GM12878 (cell line): ENCODE measurements at regions not wholly inside any gene's neighbourhood (a gene's known extent, or its start where the extent isn't known, plus 50 kb on each side); places are given as distances from the start of the nearest gene placed in this dataset.

Experiments
- ATAC-seq: fragments of 200-7000 bp; cut with Tn5 transposase; 3 replicates; pipeline ENCODE4 v1.9.1; 2020; ENCODE audit warnings: mild to moderate bottlenecking, moderate library complexity
- BruUV-seq: library from RNA; stranded (reverse); fragments of 400-500 nt; replicated peaks from 2 replicates; lab custom pipeline; 2021; lab: Mats Ljungman, UMichigan
- CTCF ChIA-PET: fragments of 300-600 bp; sonication (Branson Sonifier 250); formaldehyde crosslinking; extraction: SDS; loops from one replicate; lab custom pipeline; 2021; ENCODE audit warnings: inconsistent platforms; lab: Yijun Ruan, JAX
- POLR2A ChIA-PET: fragments of 350-600 bp; formaldehyde crosslinking; extraction: SDS; loops from one replicate; lab custom pipeline; 2021; ENCODE audit warnings: inconsistent platforms; lab: Charles Lee
- RAD21 ChIA-PET: fragments of 300-600 bp; sonication (Branson Sonifier 250); formaldehyde crosslinking; loops from one replicate; lab custom pipeline; 2023; ENCODE audit warnings: antibody characterized with exemption; ENCODE audit not compliant: unreplicated experiment; lab: Charles Lee
- SMC1A ChIA-PET: fragments of 300-600 bp; sonication (Branson Sonifier 250); formaldehyde crosslinking; loops from one replicate; lab custom pipeline; 2023; ENCODE audit not compliant: unreplicated experiment, uncharacterized antibody; lab: Charles Lee
- DNase-seq: peaks from one replicate; pipeline ENCODE4 v3.0.0-alpha.2; 2011; ENCODE audit warnings: low read depth, low spot score
- FAIRE-seq: peaks from 3 replicates; lab custom pipeline; 2011; peaks lifted over from hg19 to GRCh38; lab: Jason Lieb, UNC
- H2AFZ ChIP-seq: 2 replicates; pipeline ENCODE4 v1.6.0; 2011; ENCODE audit warnings: low read depth, low read length, control low read depth; ENCODE audit not compliant: control insufficient read depth
- H3K27ac ChIP-seq: 2 replicates; pipeline ENCODE4 v1.5.1; 2011; ENCODE audit warnings: control low read depth; ENCODE audit not compliant: control insufficient read depth, insufficient read depth
- H3K27me3 ChIP-seq, 2 experiments: replicated peaks in 1 of 2; 2 replicates each; pipeline versions ENCODE4 v1.6.0 to v1.6.1; 2011; ENCODE audit warnings: low read length in 1 of 2; ENCODE audit not compliant: control insufficient read depth in 2 of 2, insufficient read depth in 2 of 2
- H3K36me3 ChIP-seq, 2 experiments: 2 replicates each; pipeline ENCODE4 v1.5.1; 2011; ENCODE audit warnings: low read length in 1 of 2; ENCODE audit not compliant: control insufficient read depth in 2 of 2, insufficient read depth in 2 of 2
- H3K4me1 ChIP-seq: 2 replicates; pipeline ENCODE4 v1.6.1; 2011; ENCODE audit warnings: mild to moderate bottlenecking, low read length, moderate library complexity, mixed read lengths; ENCODE audit not compliant: control insufficient read depth, insufficient read depth
- H3K4me2 ChIP-seq: 2 replicates; pipeline ENCODE4 v1.6.0; 2011; ENCODE audit warnings: control low read depth; ENCODE audit not compliant: control insufficient read depth, insufficient read depth
- H3K4me3 ChIP-seq: fragments of 200-600 bp; sonication (generic); 2 replicates; pipeline ENCODE4 v1.5.1; 2016
- H3K79me2 ChIP-seq: 2 replicates; pipeline ENCODE4 v1.6.0; 2011; ENCODE audit warnings: low read length; ENCODE audit not compliant: control insufficient read depth, insufficient read depth
- H3K9ac ChIP-seq: 2 replicates; pipeline ENCODE4 v1.8.0; 2011; ENCODE audit warnings: low read length, control low read depth, mixed read lengths; ENCODE audit not compliant: control insufficient read depth, insufficient read depth
- H3K9me3 ChIP-seq: replicated peaks from 3 replicates; pipeline ENCODE4 v1.5.1; 2011; ENCODE audit warnings: mild to moderate bottlenecking, low read length; ENCODE audit not compliant: control insufficient read depth, insufficient read depth
- H4K20me1 ChIP-seq: 2 replicates; pipeline ENCODE4 v1.6.0; 2011; ENCODE audit not compliant: control insufficient read depth, insufficient read depth
- CREB1 ChIP-seq: IDR thresholded peaks from 2 replicates; pipeline ENCODE4 v1.6.1; 2012; ENCODE audit warnings: low read depth, mild to moderate bottlenecking, inconsistent platforms
- HCFC1 ChIP-seq: fragments of 150-350 bp; IDR thresholded peaks from 2 replicates; pipeline ENCODE4 v1.6.1; 2014; ENCODE audit warnings: low read length
- HDAC2 ChIP-seq: fragments of 200-600 bp; sonication (generic); IDR thresholded peaks from 2 replicates; pipeline ENCODE4 v1.6.1; 2017
- IKZF1 ChIP-seq: fragments of 450-650 bp; conservative IDR thresholded peaks from 2 replicates; pipeline ENCODE4 v1.6.1; 2017; ENCODE audit warnings: antibody characterized with exemption, mild to moderate bottlenecking
- LARP7 ChIP-seq: fragments of 450-650 bp; IDR thresholded peaks from 2 replicates; pipeline ENCODE4 v1.6.1; 2017; ENCODE audit warnings: mild to moderate bottlenecking
- NFYA ChIP-seq: IDR thresholded peaks from 2 replicates; pipeline ENCODE4 v1.6.1; 2011; ENCODE audit warnings: low read depth, mild to moderate bottlenecking, low read length, improper control_type of control experiment, borderline replicate concordance
- NFYB ChIP-seq: IDR thresholded peaks from 2 replicates; pipeline ENCODE4 v1.6.1; 2011; ENCODE audit warnings: low read depth, mild to moderate bottlenecking, low read length, improper control_type of control experiment, moderate library complexity; ENCODE audit not compliant: insufficient read depth
- NR2F1 ChIP-seq: fragments of 450-650 bp; conservative IDR thresholded peaks from 2 replicates; pipeline ENCODE4 v1.6.1; 2017; ENCODE audit warnings: mild to moderate bottlenecking
- NRF1 ChIP-seq: conservative IDR thresholded peaks from 2 replicates; pipeline ENCODE4 v1.6.1; 2011; ENCODE audit warnings: mild to moderate bottlenecking, low read depth, low read length, improper control_type of control experiment
- RELB ChIP-seq: fragments of 450-650 bp; IDR thresholded peaks from 2 replicates; pipeline ENCODE4 v1.6.1; 2017; ENCODE audit warnings: low read depth, mild to moderate bottlenecking, moderate library complexity
- RUNX3 ChIP-seq: IDR thresholded peaks from 2 replicates; pipeline ENCODE4 v1.6.1; 2012; ENCODE audit warnings: low read length, inconsistent platforms
- SRF ChIP-seq, 2 experiments: IDR thresholded peaks; 2 replicates each; pipeline ENCODE4 v1.6.1; 2011; ENCODE audit warnings: low read depth in 2 of 2, low read length in 2 of 2, mild to moderate bottlenecking in 1 of 2, moderate library complexity in 1 of 2
- SUPT20H ChIP-seq: IDR thresholded peaks from 2 replicates; pipeline ENCODE4 v1.6.1; 2011; ENCODE audit warnings: low read depth, mild to moderate bottlenecking, low read length, moderate library complexity, borderline replicate concordance; ENCODE audit not compliant: control insufficient read depth
- ZBTB11 ChIP-seq: fragments of 450-650 bp; formaldehyde crosslinking; IDR thresholded peaks from 2 replicates; pipeline ENCODE4 v1.5.0; 2022; ENCODE audit warnings: mild to moderate bottlenecking, missing genetic modification characterization
- ZNF24 ChIP-seq: fragments of 450-650 bp; IDR thresholded peaks from 2 replicates; pipeline ENCODE4 v1.6.1; 2017; ENCODE audit warnings: antibody characterized with exemption, mild to moderate bottlenecking
- ZSCAN29 ChIP-seq: fragments of 450-650 bp; IDR thresholded peaks from 2 replicates; pipeline ENCODE4 v1.6.1; 2017; ENCODE audit warnings: mild to moderate bottlenecking, moderate library complexity
- in situ Hi-C: fragments of 300-500 bp; cut with MboI; formaldehyde crosslinking; loops from 9 replicates; pipeline ENCODE4 v1.14.3; 2018; ENCODE audit warnings: mixed read lengths
- intact Hi-C: fragments of 100-400 bp; cut with micrococcal nuclease; formaldehyde crosslinking; loops from one replicate; pipeline ENCODE4 v1.14.2; 2022; ENCODE audit not compliant: unreplicated experiment
- TF ChIP-seq, protein P1 (sequence below): IDR thresholded peaks from 2 replicates; pipeline ENCODE4 v1.6.1; 2011; ENCODE audit warnings: low read depth, mild to moderate bottlenecking, low read length, moderate library complexity, borderline replicate concordance; ENCODE audit errors: extremely low read depth
- TF ChIP-seq, protein P2 (sequence below): fragments of 450-650 bp; IDR thresholded peaks from 2 replicates; pipeline ENCODE4 v1.6.1; 2017; ENCODE audit warnings: mild to moderate bottlenecking, moderate library complexity

GRCh38 chr5:129406440-129406839 lies 53.7 kb upstream of the ADAMTS19 start:
- Histone ChIP-seq H3K27ac (no peak overlapping the region), H3K27me3 (no peaks in the 10 kb centered on the region), H3K4me2 (no peak overlapping the region), H3K4me3 (no peak overlapping the region), H3K9ac (no peak overlapping the region), H3K9me3 (no peaks in the 10 kb centered on the region), H2AFZ (no peak overlapping the region), H3K79me2 (no peaks in the 10 kb centered on the region), H3K4me1 (no peaks in the 10 kb centered on the region), H3K36me3 (no peaks in the 10 kb centered on the region), H4K20me1 (no peaks in the 10 kb centered on the region)
- no peak for TF ChIP-seq CREB1
- no peak for TF ChIP-seq NR2F1
- TF ChIP-seq SUPT20H, result no peak
- TF ChIP-seq, protein P1, sequence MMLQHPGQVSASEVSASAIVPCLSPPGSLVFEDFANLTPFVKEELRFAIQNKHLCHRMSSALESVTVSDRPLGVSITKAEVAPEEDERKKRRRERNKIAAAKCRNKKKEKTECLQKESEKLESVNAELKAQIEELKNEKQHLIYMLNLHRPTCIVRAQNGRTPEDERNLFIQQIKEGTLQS, result no peak
- no peak for TF ChIP-seq RELB
- no peak for TF ChIP-seq RUNX3
- TF ChIP-seq NRF1, result no peak
- TF ChIP-seq IKZF1, result no peak
- no peak for TF ChIP-seq SRF (IDR thresholded peaks at IDR 0.05; ENCODE audit: low read depth in 2 of 2, low read length in 2 of 2)
- TF ChIP-seq HDAC2, result no peak
- TF ChIP-seq NFYA, result no peak
- TF ChIP-seq LARP7, result no peak
- no peak for TF ChIP-seq ZBTB11
- TF ChIP-seq HCFC1, result no peak
- TF ChIP-seq ZNF24, result no peak
- TF ChIP-seq NFYB, result no peak
- TF ChIP-seq, protein P2, sequence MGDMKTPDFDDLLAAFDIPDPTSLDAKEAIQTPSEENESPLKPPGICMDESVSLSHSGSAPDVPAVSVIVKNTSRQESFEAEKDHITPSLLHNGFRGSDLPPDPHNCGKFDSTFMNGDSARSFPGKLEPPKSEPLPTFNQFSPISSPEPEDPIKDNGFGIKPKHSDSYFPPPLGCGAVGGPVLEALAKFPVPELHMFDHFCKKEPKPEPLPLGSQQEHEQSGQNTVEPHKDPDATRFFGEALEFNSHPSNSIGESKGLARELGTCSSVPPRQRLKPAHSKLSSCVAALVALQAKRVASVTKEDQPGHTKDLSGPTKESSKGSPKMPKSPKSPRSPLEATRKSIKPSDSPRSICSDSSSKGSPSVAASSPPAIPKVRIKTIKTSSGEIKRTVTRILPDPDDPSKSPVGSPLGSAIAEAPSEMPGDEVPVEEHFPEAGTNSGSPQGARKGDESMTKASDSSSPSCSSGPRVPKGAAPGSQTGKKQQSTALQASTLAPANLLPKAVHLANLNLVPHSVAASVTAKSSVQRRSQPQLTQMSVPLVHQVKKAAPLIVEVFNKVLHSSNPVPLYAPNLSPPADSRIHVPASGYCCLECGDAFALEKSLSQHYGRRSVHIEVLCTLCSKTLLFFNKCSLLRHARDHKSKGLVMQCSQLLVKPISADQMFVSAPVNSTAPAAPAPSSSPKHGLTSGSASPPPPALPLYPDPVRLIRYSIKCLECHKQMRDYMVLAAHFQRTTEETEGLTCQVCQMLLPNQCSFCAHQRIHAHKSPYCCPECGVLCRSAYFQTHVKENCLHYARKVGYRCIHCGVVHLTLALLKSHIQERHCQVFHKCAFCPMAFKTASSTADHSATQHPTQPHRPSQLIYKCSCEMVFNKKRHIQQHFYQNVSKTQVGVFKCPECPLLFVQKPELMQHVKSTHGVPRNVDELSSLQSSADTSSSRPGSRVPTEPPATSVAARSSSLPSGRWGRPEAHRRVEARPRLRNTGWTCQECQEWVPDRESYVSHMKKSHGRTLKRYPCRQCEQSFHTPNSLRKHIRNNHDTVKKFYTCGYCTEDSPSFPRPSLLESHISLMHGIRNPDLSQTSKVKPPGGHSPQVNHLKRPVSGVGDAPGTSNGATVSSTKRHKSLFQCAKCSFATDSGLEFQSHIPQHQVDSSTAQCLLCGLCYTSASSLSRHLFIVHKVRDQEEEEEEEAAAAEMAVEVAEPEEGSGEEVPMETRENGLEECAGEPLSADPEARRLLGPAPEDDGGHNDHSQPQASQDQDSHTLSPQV, result no peak
- no peak for TF ChIP-seq ZSCAN29
- DNase-seq, result no peak
- ChIA-PET POLR2A (interaction anchor here (0.6 kb wide), 1 partner anchor 8 kb away, joined by 3 read pairs; no protein-coding TSS in a partner anchor), CTCF (no interaction called here), RAD21 (no interaction called here), SMC1A (no interaction called here)
- no TSS peak for BruUV-seq
- in situ Hi-C loops (no loop called here), intact Hi-C loops (no loop called here)
- no peak for ATAC-seq
- FAIRE-seq, result no peak
